ENCODE measurements at regions not wholly inside any gene's neighbourhood (a gene's known extent, or its start where the extent isn't known, plus 50 kb on each side); places are given as distances from the start of the nearest gene placed in this dataset.
"Not testable (repeated sequence)": the region's sequence is repeated elsewhere in the genome, so short reads cannot be mapped to it uniquely, and the experiment has no call there.

GRCh38 chr10:70985824-70986622 lies 97.7 kb upstream of the PCBD1 start:
- H3K36me3 ChIP-seq (replicated peaks in 1 of 2; ENCODE audit: insufficient read depth in 1 of 2, low read depth in 2 of 2): no peaks in the 10 kb centered on the region
- H3K9me3 ChIP-seq: no peaks in the 10 kb centered on the region
- intact Hi-C loops (cut with DNase I): no loop called here
- H3K27ac ChIP-seq: no peak overlapping the region
- no peaks in the 10 kb centered on the region for H3K27me3 ChIP-seq
- DNase-seq: no peak
- no peak for ATAC-seq
- no peak for TF ChIP-seq CTCF (IDR thresholded peaks at IDR 0.05)
- TF ChIP-seq POLR2A (IDR thresholded peaks at IDR 0.05): no peak
- no peaks in the 10 kb centered on the region for H3K4me1 ChIP-seq
- 59 to 69% methylated on average over 13 of the region's 13 CpGs for WGBS, 2 donors
- no peak overlapping the region for H3K4me3 ChIP-seq

- H3K36me3 ChIP-seq (replicated peaks in 1 of 2; ENCODE audit: insufficient read depth in 1 of 2, low read depth in 2 of 2): no peaks in the 10 kb centered on the region
- intact Hi-C loops (cut with DNase I): no loop called here
- DNase-seq: no peak
- no peak overlapping the region for H3K4me3 ChIP-seq
- no peaks in the 10 kb centered on the region for H3K27me3 ChIP-seq
- no peak overlapping the region for H3K27ac ChIP-seq
- H3K4me1 ChIP-seq: no peaks in the 10 kb centered on the region
- WGBS, 2 donors: 80 to 88% methylated on average over 6 to 7 of the region's 7 CpGs
- H3K9me3 ChIP-seq: no peaks in the 10 kb centered on the region
- ATAC-seq: no peak
- TF ChIP-seq POLR2A (IDR thresholded peaks at IDR 0.05) (no peak), CTCF (IDR thresholded peaks at IDR 0.05) (no peak)
These were observed 98.2 kb upstream of the PCBD1 start for GRCh38 chr10:70986623-70986950.

GRCh38 chr10:70987396-70988130 lies 99.2 kb upstream of the PCBD1 start:
- DNase-seq (no peak), ATAC-seq (no peak)
- H3K9me3 ChIP-seq: no peaks in the 10 kb centered on the region
- 78 to 81% methylated on average over 11 to 16 of the region's 16 CpGs for WGBS, 2 donors
- H3K4me3 ChIP-seq: no peak overlapping the region
- no peaks in the 10 kb centered on the region for H3K4me1 ChIP-seq
- intact Hi-C loops (cut with DNase I): no loop called here
- H3K27me3 ChIP-seq: no peaks in the 10 kb centered on the region
- no peak overlapping the region for H3K27ac ChIP-seq
- no peak for TF ChIP-seq POLR2A (IDR thresholded peaks at IDR 0.05)
- no peak for TF ChIP-seq CTCF (IDR thresholded peaks at IDR 0.05)
- H3K36me3 ChIP-seq (replicated peaks in 1 of 2; ENCODE audit: insufficient read depth in 1 of 2, low read depth in 2 of 2): no peaks in the 10 kb centered on the region

GRCh38 chr10:70990156-70990555 lies 101.8 kb upstream of the PCBD1 start:
- H3K4me3 ChIP-seq; ATAC-seq; intact Hi-C loops (cut with DNase I); H3K36me3 ChIP-seq (replicated peaks in 1 of 2; ENCODE audit: insufficient read depth in 1 of 2, low read depth in 2 of 2); H3K27me3 ChIP-seq; H3K27ac ChIP-seq; H3K4me1 ChIP-seq; H3K9me3 ChIP-seq; DNase-seq: not testable (repeated sequence)
- WGBS, 2 donors: 80 to 87% methylated on average over 8 of the region's 8 CpGs

- no peak for ATAC-seq
- intact Hi-C loops (cut with DNase I): no loop called here
- no peaks in the 10 kb centered on the region for H3K4me1 ChIP-seq
- no peaks in the 10 kb centered on the region for H3K36me3 ChIP-seq (replicated peaks in 1 of 2; ENCODE audit: insufficient read depth in 1 of 2, low read depth in 2 of 2)
- no peaks in the 10 kb centered on the region for H3K27me3 ChIP-seq
- DNase-seq: no peak
- TF ChIP-seq POLR2A (IDR thresholded peaks at IDR 0.05) (no peak), CTCF (IDR thresholded peaks at IDR 0.05) (no peak)
- no peaks in the 10 kb centered on the region for H3K9me3 ChIP-seq
- 81% methylated on average over 6 of the region's 6 CpGs; no CpG with 5 or more reads in 1 of the 2 donors for WGBS, 2 donors
- H3K27ac ChIP-seq: no peak overlapping the region
- H3K4me3 ChIP-seq: no peak overlapping the region
These were observed 102.3 kb upstream of the PCBD1 start for GRCh38 chr10:70990681-70991080.
